Activated CD8-positive, alpha-beta T cell treated with anti-CD3 and anti-CD28 coated beads for 36 hours (primary cell): ENCODE measurements at regions not wholly inside any gene's neighbourhood (a gene's known extent, or its start where the extent isn't known, plus 50 kb on each side); places are given as distances from the start of the nearest gene placed in this dataset.

Experiments used
- ATAC-seq: fragments of 200-7000 bp; cut with Tn5 transposase; one replicate; pipeline ENCODE4 v1.10.0; 2021; ENCODE audit warnings: mild to moderate bottlenecking, moderate library complexity
- CTCF ChIA-PET: fragments of 350-600 bp; sonication (Branson Sonifier 250); formaldehyde crosslinking; loops from one replicate; lab custom pipeline; 2021; ENCODE audit warnings: antibody characterized with exemption; lab: Charles Lee
- POLR2A ChIA-PET: fragments of 350-600 bp; sonication (Branson Sonifier 250); formaldehyde crosslinking; loops from one replicate; lab custom pipeline; 2021; ENCODE audit warnings: antibody characterized with exemption; lab: Charles Lee
- DNase-seq: peaks from one replicate; pipeline ENCODE4 v3.0.0-alpha.2; 2020
- H3K27ac Mint-ChIP-seq: one replicate; pipeline ENCODE4 v1.8.0; 2021; ENCODE audit warnings: mild to moderate bottlenecking, mixed read lengths
- H3K27me3 Mint-ChIP-seq: one replicate; pipeline ENCODE4 v1.8.0; 2021; ENCODE audit warnings: mixed read lengths
- H3K36me3 Mint-ChIP-seq: one replicate; pipeline ENCODE4 v1.8.0; 2021; ENCODE audit warnings: low read depth, mixed read lengths
- H3K4me1 Mint-ChIP-seq: one replicate; pipeline ENCODE4 v1.8.0; 2021; ENCODE audit warnings: low read depth, mixed read lengths
- H3K4me3 Mint-ChIP-seq: one replicate; pipeline ENCODE4 v1.8.0; 2021; ENCODE audit warnings: mild to moderate bottlenecking, moderate library complexity, mixed read lengths
- H3K9me3 Mint-ChIP-seq: one replicate; pipeline ENCODE4 v1.8.0; 2021; ENCODE audit warnings: mixed read lengths
- CTCF ChIP-seq: fragments of 200-600 bp; IDR thresholded peaks from one replicate; pipeline ENCODE4 v1.8.0; 2022; ENCODE audit warnings: antibody characterized with exemption, mild to moderate bottlenecking
- intact Hi-C: fragments of 100-400 bp; cut with micrococcal nuclease; formaldehyde crosslinking; loops from one replicate; pipeline ENCODE4 v1.10.0; 2022

GRCh38 chr2:180735799-180736198, 244.6 kb upstream of the UBE2E3 start:
- Mint-ChIP-seq H3K4me3 (no peak overlapping the region), H3K9me3 (no peaks in the 10 kb centered on the region), H3K27me3 (peaks cover 1% of the 10 kb centered on the region), H3K4me1 (no peaks in the 10 kb centered on the region), H3K27ac (no peak overlapping the region), H3K36me3 (no peaks in the 10 kb centered on the region)
- ATAC-seq (no peak), DNase-seq (no peak)
- no peak for TF ChIP-seq CTCF
- POLR2A ChIA-PET, result no interaction called here
- intact Hi-C loops, result no loop called here
- CTCF ChIA-PET, result no interaction called here

- POLR2A ChIA-PET, result no interaction called here
- Mint-ChIP-seq H3K36me3 (no peaks in the 10 kb centered on the region), H3K27ac (no peak overlapping the region), H3K4me1 (no peaks in the 10 kb centered on the region), H3K4me3 (no peak overlapping the region), H3K9me3 (no peaks in the 10 kb centered on the region), H3K27me3 (peaks cover 1% of the 10 kb centered on the region)
- DNase-seq (no peak), ATAC-seq (no peak)
- TF ChIP-seq CTCF, result no peak
- intact Hi-C loops, result no loop called here
- CTCF ChIA-PET, result no interaction called here
These were observed 246.0 kb upstream of the UBE2E3 start for GRCh38 chr2:180734382-180734781.

GRCh38 chr2:180733330-180733729, 247.1 kb upstream of the UBE2E3 start:
- intact Hi-C loops, result no loop called here

GRCh38 chr2:180732337-180732736, 248.1 kb upstream of the UBE2E3 start:
- Mint-ChIP-seq H3K4me3 (no peak overlapping the region), H3K36me3 (no peaks in the 10 kb centered on the region), H3K27ac (no peak overlapping the region), H3K4me1 (no peaks in the 10 kb centered on the region), H3K9me3 (no peaks in the 10 kb centered on the region), H3K27me3 (no peaks in the 10 kb centered on the region)
- ChIA-PET CTCF (no interaction called here), POLR2A (no interaction called here)
- no peak for TF ChIP-seq CTCF
- intact Hi-C loops, result no loop called here
- no peak for ATAC-seq
- DNase-seq, result no peak

More at GRCh38 chr2:180733330-180733729, 247.1 kb upstream of the UBE2E3 start:
- no peak overlapping the region for H3K4me3 Mint-ChIP-seq
- no peaks in the 10 kb centered on the region for H3K9me3 Mint-ChIP-seq
- ChIA-PET POLR2A (no interaction called here), CTCF (no interaction called here)
- no peak overlapping the region for H3K27ac Mint-ChIP-seq
- peaks cover 1% of the 10 kb centered on the region for H3K27me3 Mint-ChIP-seq
- DNase-seq (no peak), ATAC-seq (no peak)
- no peaks in the 10 kb centered on the region for H3K4me1 Mint-ChIP-seq
- no peaks in the 10 kb centered on the region for H3K36me3 Mint-ChIP-seq
- TF ChIP-seq CTCF, result no peak

- no peaks in the 10 kb centered on the region for H3K4me1 Mint-ChIP-seq
- POLR2A ChIA-PET, result no interaction called here
- H3K4me3 Mint-ChIP-seq, result no peak overlapping the region
- no peak overlapping the region for H3K27ac Mint-ChIP-seq
- no peaks in the 10 kb centered on the region for H3K9me3 Mint-ChIP-seq
- TF ChIP-seq CTCF, result no peak
- CTCF ChIA-PET, result no interaction called here
- ATAC-seq (no peak), DNase-seq (no peak)
- no peaks in the 10 kb centered on the region for H3K27me3 Mint-ChIP-seq
- H3K36me3 Mint-ChIP-seq, result no peaks in the 10 kb centered on the region
- intact Hi-C loops, result no loop called here
These were observed 249.4 kb upstream of the UBE2E3 start for GRCh38 chr2:180730976-180731375.
